ENCODE measurements at regions not wholly inside any gene's neighbourhood (a gene's known extent, or its start where the extent isn't known, plus 50 kb on each side); places are given as distances from the start of the nearest gene placed in this dataset.

DNA sequence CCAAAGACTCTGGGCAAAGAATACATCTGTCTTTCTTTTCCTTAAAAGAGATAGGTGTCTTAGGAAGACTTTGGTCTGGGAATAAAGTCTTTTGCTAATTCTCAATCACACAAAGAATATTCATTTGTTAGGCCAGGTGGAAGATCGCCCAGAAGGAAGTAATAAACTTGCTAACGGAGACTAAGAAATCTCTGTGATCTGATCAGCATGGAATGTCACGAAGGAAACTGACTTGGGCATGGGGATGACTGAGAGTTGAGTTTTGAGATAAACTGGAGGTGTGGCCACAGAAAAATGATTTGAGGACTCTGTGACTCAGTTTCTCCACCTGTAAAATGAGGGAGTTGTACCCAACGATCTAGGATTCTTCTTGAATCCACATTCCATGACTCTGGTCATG, 161.1 kb upstream of the SVIL start:
- H3K4ac ChIP-seq (ENCODE audit: low read depth, low read length): no peak overlapping the region
- H2AFZ ChIP-seq (ENCODE audit: low read length): no peak overlapping the region
- no CpG with 5 or more reads among the region's 4 CpGs for whole genome bisulfite sequencing (ENCODE audit: extremely low coverage, insufficient read length, low lambda C conversion rate)
- H3K79me1 ChIP-seq (ENCODE audit: insufficient read depth, low read depth, low read length, poor library complexity, severe bottlenecking): no peaks in the 10 kb centered on the region
- H3K23me2 ChIP-seq (ENCODE audit: insufficient read length, low read depth, low read length, poor library complexity, severe bottlenecking): no peaks in the 10 kb centered on the region
- H3K27me3 ChIP-seq (ENCODE audit: insufficient read depth, low read length): no peaks in the 10 kb centered on the region
- no peak overlapping the region for H3K9ac ChIP-seq (ENCODE audit: extremely low read depth, insufficient read length, low read length)
- no peak overlapping the region for H2BK15ac ChIP-seq (ENCODE audit: low read depth, low read length)
- no peak overlapping the region for H2AK5ac ChIP-seq (ENCODE audit: insufficient read length, low read length)
- no peak for DNase-seq
- H2BK120ac ChIP-seq (ENCODE audit: low read depth, low read length, poor library complexity, severe bottlenecking): no peak overlapping the region
- H3K23ac ChIP-seq (ENCODE audit: insufficient read length, low read depth, low read length): no peak overlapping the region
- no peaks in the 10 kb centered on the region for H4K20me1 ChIP-seq (ENCODE audit: control insufficient read depth, insufficient read depth, insufficient read length)
- Mint-ChIP-seq H3K27ac (no peak overlapping the region), H3K27me3 (ENCODE audit: low read depth) (peaks cover 5% of the 10 kb centered on the region), H3K4me3 (no peak overlapping the region), H3K4me1 (no peaks in the 10 kb centered on the region), H3K9me3 (no peaks in the 10 kb centered on the region), H3K36me3 (ENCODE audit: insufficient read depth in 1 of 3, low read depth in 3 of 3) (no peaks in the 10 kb centered on the region)
- H3K4me1 ChIP-seq (ENCODE audit: insufficient read depth, low read length): no peaks in the 10 kb centered on the region
- no peak overlapping the region for H3K18ac ChIP-seq (ENCODE audit: insufficient read length, low read depth, low read length)
- H2BK20ac ChIP-seq (ENCODE audit: low read depth, low read length, poor library complexity, severe bottlenecking): no peak overlapping the region
- H4K8ac ChIP-seq (replicated peaks; ENCODE audit: insufficient read length, low read depth, low read length): no peak overlapping the region
- H3K9me3 ChIP-seq (ENCODE audit: control insufficient read depth, low read depth, low read length): no peaks in the 10 kb centered on the region
- no peak overlapping the region for H2BK5ac ChIP-seq (ENCODE audit: insufficient read length, low read length)
- no peak overlapping the region for H3T11ph ChIP-seq (ENCODE audit: low read length)
- H4K91ac ChIP-seq (ENCODE audit: insufficient read length, low read depth, low read length): no peak overlapping the region
- H3K27ac ChIP-seq (ENCODE audit: insufficient read length, low read depth, low read length): no peak overlapping the region
- TF ChIP-seq, protein P1, sequence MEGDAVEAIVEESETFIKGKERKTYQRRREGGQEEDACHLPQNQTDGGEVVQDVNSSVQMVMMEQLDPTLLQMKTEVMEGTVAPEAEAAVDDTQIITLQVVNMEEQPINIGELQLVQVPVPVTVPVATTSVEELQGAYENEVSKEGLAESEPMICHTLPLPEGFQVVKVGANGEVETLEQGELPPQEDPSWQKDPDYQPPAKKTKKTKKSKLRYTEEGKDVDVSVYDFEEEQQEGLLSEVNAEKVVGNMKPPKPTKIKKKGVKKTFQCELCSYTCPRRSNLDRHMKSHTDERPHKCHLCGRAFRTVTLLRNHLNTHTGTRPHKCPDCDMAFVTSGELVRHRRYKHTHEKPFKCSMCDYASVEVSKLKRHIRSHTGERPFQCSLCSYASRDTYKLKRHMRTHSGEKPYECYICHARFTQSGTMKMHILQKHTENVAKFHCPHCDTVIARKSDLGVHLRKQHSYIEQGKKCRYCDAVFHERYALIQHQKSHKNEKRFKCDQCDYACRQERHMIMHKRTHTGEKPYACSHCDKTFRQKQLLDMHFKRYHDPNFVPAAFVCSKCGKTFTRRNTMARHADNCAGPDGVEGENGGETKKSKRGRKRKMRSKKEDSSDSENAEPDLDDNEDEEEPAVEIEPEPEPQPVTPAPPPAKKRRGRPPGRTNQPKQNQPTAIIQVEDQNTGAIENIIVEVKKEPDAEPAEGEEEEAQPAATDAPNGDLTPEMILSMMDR (conservative IDR thresholded peaks at IDR 0.05): no peak
- no peaks in the 10 kb centered on the region for H3K79me2 ChIP-seq (ENCODE audit: insufficient read depth, low read length)
- no peak overlapping the region for H3K14ac ChIP-seq (ENCODE audit: insufficient read depth, low read length)
- no peak overlapping the region for H3K56ac ChIP-seq (ENCODE audit: insufficient read length, low read depth, low read length)
- H4K5ac ChIP-seq (ENCODE audit: insufficient read length, low read depth, low read length): no peak overlapping the region
- H3K4me2 ChIP-seq (ENCODE audit: insufficient read depth, insufficient read length, low read length): no peak overlapping the region
- H2BK12ac ChIP-seq (ENCODE audit: insufficient read length, low read depth, low read length): no peak overlapping the region
